HepG2 (cell line): ENCODE measurements at regions not wholly inside any gene's neighbourhood (a gene's known extent, or its start where the extent isn't known, plus 50 kb on each side); places are given as distances from the start of the nearest gene placed in this dataset.

Experiments
- KAT8 ChIP-seq: IDR thresholded peaks from 2 replicates; pipeline ENCODE4 v1.6.1; 2016; ENCODE audit warnings: missing genetic modification reagents, missing compliant biosample characterization
- PRDM10 ChIP-seq: sonication (generic); formaldehyde crosslinking; IDR thresholded peaks from 2 replicates; pipeline ENCODE4 v1.4.0; 2020; ENCODE audit warnings: low read depth, missing genetic modification reagents
- RFXAP ChIP-seq: sonication (generic); formaldehyde crosslinking; IDR thresholded peaks from 2 replicates; pipeline ENCODE4 v1.4.0; 2020; ENCODE audit warnings: missing genetic modification reagents, borderline replicate concordance
- SP5 ChIP-seq: IDR thresholded peaks from 2 replicates; pipeline ENCODE4 v1.6.1; 2016; ENCODE audit warnings: low read depth, borderline replicate concordance
- ZKSCAN5 ChIP-seq: sonication (generic); formaldehyde crosslinking; IDR thresholded peaks from 2 replicates; pipeline ENCODE4 v1.5.1; 2020; ENCODE audit warnings: mild to moderate bottlenecking, missing genetic modification reagents
- ZNF263 ChIP-seq: sonication (generic); formaldehyde crosslinking; IDR thresholded peaks from 2 replicates; pipeline ENCODE4 v1.4.0; 2020; ENCODE audit warnings: missing genetic modification reagents
- ZNF275 ChIP-seq: sonication (generic); formaldehyde crosslinking; IDR thresholded peaks from 2 replicates; pipeline ENCODE4 v1.8.0; 2022; ENCODE audit warnings: missing genetic modification reagents, mild to moderate bottlenecking, inconsistent platforms, borderline replicate concordance
- ZNF282 ChIP-seq: fragments of 450-650 bp; IDR thresholded peaks from 2 replicates; pipeline ENCODE4 v1.6.1; 2018; ENCODE audit not compliant: partially characterized antibody
- ZNF446 ChIP-seq: sonication (generic); formaldehyde crosslinking; IDR thresholded peaks from 2 replicates; pipeline ENCODE4 v1.5.0; 2020; ENCODE audit warnings: mild to moderate bottlenecking, missing genetic modification reagents
- ZNF644 ChIP-seq: IDR thresholded peaks from 2 replicates; pipeline ENCODE4 v1.6.1; 2016; ENCODE audit warnings: low read depth
- TF ChIP-seq, protein P1 (sequence below): sonication (generic); formaldehyde crosslinking; IDR thresholded peaks from 2 replicates; pipeline ENCODE4 v1.5.0; 2020; ENCODE audit warnings: missing genetic modification reagents
- TF ChIP-seq, protein P2 (sequence below): sonication (generic); formaldehyde crosslinking; IDR thresholded peaks from 2 replicates; pipeline ENCODE4 v1.5.1; 2020; ENCODE audit warnings: missing genetic modification reagents, mild to moderate bottlenecking, borderline replicate concordance
- TF ChIP-seq, protein P3 (sequence below): sonication (generic); formaldehyde crosslinking; IDR thresholded peaks from 2 replicates; pipeline ENCODE4 v1.5.1; 2020; ENCODE audit warnings: missing genetic modification reagents, mild to moderate bottlenecking, borderline replicate concordance
- TF ChIP-seq, protein P4 (sequence below): sonication (generic); formaldehyde crosslinking; IDR thresholded peaks from 2 replicates; pipeline ENCODE4 v1.4.0; 2020; ENCODE audit warnings: missing genetic modification reagents
- TF ChIP-seq, protein P5 (sequence below): sonication (generic); formaldehyde crosslinking; IDR thresholded peaks from 2 replicates; pipeline ENCODE4 v1.9.0; 2021; ENCODE audit warnings: missing genetic modification reagents, borderline replicate concordance

DNA sequence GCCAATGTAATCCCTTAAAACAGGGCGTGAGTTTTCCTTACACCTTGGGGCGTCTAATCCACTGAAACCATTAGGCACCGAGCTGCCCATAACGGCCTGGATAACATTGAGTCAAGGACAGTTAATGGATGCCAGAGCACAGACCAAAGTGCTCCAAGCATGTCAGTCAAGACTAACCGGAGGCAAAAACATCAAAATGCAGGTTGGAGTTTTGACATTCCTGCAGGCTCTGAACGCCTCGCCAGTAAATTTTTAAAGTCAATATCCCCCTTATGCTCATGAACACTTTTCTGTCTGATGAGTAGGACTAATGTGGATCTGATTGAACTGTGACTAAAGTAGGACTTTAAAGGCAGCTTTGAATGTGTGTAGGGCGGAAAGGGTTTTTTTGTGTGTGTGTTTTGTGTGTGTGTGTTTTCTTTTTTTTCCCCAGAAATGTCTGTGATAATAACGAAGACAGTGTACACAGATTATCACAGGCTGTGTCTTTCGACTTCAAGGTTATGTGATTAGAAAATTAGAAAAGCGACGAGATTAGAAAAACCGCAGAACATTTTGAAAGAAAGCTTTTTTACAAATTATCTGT lies 194.2 kb upstream of the PROX1 start (continued):
- TF ChIP-seq PRDM10 (CRISPR knock-in tag) (peak; percentile 53; the same call in 1 of the 2 replicates), SP5 (CRISPR knock-in tag) (peak; percentile 40; the same call in 1 of the 2 replicates), ZNF263 (CRISPR knock-in tag) (peak; percentile 80; the same call in 1 of the 2 replicates), ZNF282 (no peak), ZNF644 (CRISPR knock-in tag) (peak; percentile 85), ZNF446 (no peak), KAT8 (CRISPR knock-in tag) (peak; percentile 14; the same call in 1 of the 2 replicates), ZNF275 (CRISPR knock-in tag) (no peak), RFXAP (CRISPR knock-in tag) (0 out of 2 replicates have a peak, but pooled peaks have one; percentile 40), ZKSCAN5 (CRISPR knock-in tag) (no peak)
- TF ChIP-seq, protein P1, sequence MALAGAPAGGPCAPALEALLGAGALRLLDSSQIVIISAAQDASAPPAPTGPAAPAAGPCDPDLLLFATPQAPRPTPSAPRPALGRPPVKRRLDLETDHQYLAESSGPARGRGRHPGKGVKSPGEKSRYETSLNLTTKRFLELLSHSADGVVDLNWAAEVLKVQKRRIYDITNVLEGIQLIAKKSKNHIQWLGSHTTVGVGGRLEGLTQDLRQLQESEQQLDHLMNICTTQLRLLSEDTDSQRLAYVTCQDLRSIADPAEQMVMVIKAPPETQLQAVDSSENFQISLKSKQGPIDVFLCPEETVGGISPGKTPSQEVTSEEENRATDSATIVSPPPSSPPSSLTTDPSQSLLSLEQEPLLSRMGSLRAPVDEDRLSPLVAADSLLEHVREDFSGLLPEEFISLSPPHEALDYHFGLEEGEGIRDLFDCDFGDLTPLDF (CRISPR knock-in tag) = no peak
- TF ChIP-seq, protein P2, sequence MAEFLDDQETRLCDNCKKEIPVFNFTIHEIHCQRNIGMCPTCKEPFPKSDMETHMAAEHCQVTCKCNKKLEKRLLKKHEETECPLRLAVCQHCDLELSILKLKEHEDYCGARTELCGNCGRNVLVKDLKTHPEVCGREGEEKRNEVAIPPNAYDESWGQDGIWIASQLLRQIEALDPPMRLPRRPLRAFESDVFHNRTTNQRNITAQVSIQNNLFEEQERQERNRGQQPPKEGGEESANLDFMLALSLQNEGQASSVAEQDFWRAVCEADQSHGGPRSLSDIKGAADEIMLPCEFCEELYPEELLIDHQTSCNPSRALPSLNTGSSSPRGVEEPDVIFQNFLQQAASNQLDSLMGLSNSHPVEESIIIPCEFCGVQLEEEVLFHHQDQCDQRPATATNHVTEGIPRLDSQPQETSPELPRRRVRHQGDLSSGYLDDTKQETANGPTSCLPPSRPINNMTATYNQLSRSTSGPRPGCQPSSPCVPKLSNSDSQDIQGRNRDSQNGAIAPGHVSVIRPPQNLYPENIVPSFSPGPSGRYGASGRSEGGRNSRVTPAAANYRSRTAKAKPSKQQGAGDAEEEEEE = no peak
- TF ChIP-seq, protein P3, sequence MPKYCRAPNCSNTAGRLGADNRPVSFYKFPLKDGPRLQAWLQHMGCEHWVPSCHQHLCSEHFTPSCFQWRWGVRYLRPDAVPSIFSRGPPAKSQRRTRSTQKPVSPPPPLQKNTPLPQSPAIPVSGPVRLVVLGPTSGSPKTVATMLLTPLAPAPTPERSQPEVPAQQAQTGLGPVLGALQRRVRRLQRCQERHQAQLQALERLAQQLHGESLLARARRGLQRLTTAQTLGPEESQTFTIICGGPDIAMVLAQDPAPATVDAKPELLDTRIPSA (CRISPR knock-in tag) = no peak
- TF ChIP-seq, protein P4, sequence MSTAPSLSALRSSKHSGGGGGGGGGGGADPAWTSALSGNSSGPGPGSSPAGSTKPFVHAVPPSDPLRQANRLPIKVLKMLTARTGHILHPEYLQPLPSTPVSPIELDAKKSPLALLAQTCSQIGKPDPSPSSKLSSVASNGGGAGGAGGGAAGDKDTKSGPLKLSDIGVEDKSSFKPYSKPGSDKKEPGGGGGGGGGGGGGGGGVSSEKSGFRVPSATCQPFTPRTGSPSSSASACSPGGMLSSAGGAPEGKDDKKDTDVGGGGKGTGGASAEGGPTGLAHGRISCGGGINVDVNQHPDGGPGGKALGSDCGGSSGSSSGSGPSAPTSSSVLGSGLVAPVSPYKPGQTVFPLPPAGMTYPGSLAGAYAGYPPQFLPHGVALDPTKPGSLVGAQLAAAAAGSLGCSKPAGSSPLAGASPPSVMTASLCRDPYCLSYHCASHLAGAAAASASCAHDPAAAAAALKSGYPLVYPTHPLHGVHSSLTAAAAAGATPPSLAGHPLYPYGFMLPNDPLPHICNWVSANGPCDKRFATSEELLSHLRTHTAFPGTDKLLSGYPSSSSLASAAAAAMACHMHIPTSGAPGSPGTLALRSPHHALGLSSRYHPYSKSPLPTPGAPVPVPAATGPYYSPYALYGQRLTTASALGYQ = no peak
- TF ChIP-seq, protein P5, sequence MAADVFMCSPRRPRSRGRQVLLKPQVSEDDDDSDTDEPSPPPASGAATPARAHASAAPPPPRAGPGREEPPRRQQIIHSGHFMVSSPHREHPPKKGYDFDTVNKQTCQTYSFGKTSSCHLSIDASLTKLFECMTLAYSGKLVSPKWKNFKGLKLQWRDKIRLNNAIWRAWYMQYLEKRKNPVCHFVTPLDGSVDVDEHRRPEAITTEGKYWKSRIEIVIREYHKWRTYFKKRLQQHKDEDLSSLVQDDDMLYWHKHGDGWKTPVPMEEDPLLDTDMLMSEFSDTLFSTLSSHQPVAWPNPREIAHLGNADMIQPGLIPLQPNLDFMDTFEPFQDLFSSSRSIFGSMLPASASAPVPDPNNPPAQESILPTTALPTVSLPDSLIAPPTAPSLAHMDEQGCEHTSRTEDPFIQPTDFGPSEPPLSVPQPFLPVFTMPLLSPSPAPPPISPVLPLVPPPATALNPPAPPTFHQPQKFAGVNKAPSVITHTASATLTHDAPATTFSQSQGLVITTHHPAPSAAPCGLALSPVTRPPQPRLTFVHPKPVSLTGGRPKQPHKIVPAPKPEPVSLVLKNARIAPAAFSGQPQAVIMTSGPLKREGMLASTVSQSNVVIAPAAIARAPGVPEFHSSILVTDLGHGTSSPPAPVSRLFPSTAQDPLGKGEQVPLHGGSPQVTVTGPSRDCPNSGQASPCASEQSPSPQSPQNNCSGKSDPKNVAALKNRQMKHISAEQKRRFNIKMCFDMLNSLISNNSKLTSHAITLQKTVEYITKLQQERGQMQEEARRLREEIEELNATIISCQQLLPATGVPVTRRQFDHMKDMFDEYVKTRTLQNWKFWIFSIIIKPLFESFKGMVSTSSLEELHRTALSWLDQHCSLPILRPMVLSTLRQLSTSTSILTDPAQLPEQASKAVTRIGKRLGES = no peak
